Adrenal gland (tissue), 9 donors: ENCODE measurements at regions not wholly inside any gene's neighbourhood (a gene's known extent, or its start where the extent isn't known, plus 50 kb on each side); places are given as distances from the start of the nearest gene placed in this dataset.

Source experiments
- DNase-seq, 7 donors: peaks; one replicate each; pipeline ENCODE4 v3.0.0-alpha.2; 2019 to 2020
- H3K27ac ChIP-seq, 5 donors: fragments of 200-600 bp; sonication (generic) in 4 of 5; 1 replicate in 3 of 5; 2 replicates in 2 of 5; pipeline versions ENCODE4 v1.5.1 to v1.8.0; 2016 to 2020; ENCODE audit warnings: mild to moderate bottlenecking in 1 of 5
- H3K27me3 ChIP-seq: fragments of 200-600 bp; 2 replicates; pipeline ENCODE4 v1.8.0; 2021
- H3K36me3 ChIP-seq, 2 donors: fragments of 200-600 bp; replicated peaks in 1 of 2; 1 replicate in 1 of 2; 2 replicates in 1 of 2; pipeline versions ENCODE4 v1.5.1 to v1.8.0; 2018 to 2022
- H3K4me1 ChIP-seq, 2 donors: fragments of 200-600 bp; replicated peaks in 1 of 2; 1 replicate in 1 of 2; 2 replicates in 1 of 2; pipeline versions ENCODE4 v1.5.1 to v1.8.0; 2018 to 2021
- H3K4me3 ChIP-seq, 4 donors: fragments of 200-600 bp; sonication (generic) in 3 of 4; one replicate each; pipeline ENCODE4 v1.5.1; 2016 to 2018
- H3K9me3 ChIP-seq, 3 donors: fragments of 200-600 bp; sonication (generic) in 1 of 3; replicated peaks in 1 of 3; 1 replicate in 2 of 3; 2 replicates in 1 of 3; pipeline versions ENCODE4 v1.5.1 to v1.8.0; 2016 to 2021
- POLR2A ChIP-seq, 2 donors: fragments of 450-650 bp; IDR thresholded peaks; one replicate each; pipeline ENCODE4 v1.6.1; 2017; ENCODE audit warnings: antibody characterized with exemption in 2 of 2, mild to moderate bottlenecking in 2 of 2, moderate library complexity in 1 of 2
- WGBS, 4 donors: extraction: QIAGEN DNeasy Blood & Tissue Kit in 2 of 4; methylation state at CpG; one replicate each; pipeline versions ENCODE4 v1.1.5 to v1.1.7; 2013 to 2017; 5-methylcytosine and 5-hydroxymethylcytosine counted together
- intact Hi-C, 2 donors: fragments of 100-400 bp; cut with DNase I; formaldehyde crosslinking; loops; one replicate each; pipeline versions ENCODE4 v1.14.1 to v1.15.0; 2022 to 2023
- TF ChIP-seq, protein P1 (sequence below), 6 experiments: fragments of 450-650 bp in 4 of 6; fragments of 200-600 bp in 2 of 6; sonication (generic) in 1 of 6; IDR thresholded peaks; 1 replicate in 5 of 6; 2 replicates in 1 of 6; pipeline versions ENCODE4 v1.5.1 to v1.8.0; 2016 to 2021; ENCODE audit warnings: antibody characterized with exemption in 6 of 6, mild to moderate bottlenecking in 2 of 6, moderate library complexity in 1 of 6
- donor health status: healthy with polysubstance abuse.
- donor health status: Bipolar disorder and iron deficiency.
- donor health status: DM: yes; HTN: yes; CAD: no.
- donor health status: DM: no; HTN: no; CAD: no.
- donor health status: DM: no; HTN: no; CAD: no.

- DNase-seq: no peak
- no peak for TF ChIP-seq POLR2A (IDR thresholded peaks at IDR 0.05)
- TF ChIP-seq, protein P1, sequence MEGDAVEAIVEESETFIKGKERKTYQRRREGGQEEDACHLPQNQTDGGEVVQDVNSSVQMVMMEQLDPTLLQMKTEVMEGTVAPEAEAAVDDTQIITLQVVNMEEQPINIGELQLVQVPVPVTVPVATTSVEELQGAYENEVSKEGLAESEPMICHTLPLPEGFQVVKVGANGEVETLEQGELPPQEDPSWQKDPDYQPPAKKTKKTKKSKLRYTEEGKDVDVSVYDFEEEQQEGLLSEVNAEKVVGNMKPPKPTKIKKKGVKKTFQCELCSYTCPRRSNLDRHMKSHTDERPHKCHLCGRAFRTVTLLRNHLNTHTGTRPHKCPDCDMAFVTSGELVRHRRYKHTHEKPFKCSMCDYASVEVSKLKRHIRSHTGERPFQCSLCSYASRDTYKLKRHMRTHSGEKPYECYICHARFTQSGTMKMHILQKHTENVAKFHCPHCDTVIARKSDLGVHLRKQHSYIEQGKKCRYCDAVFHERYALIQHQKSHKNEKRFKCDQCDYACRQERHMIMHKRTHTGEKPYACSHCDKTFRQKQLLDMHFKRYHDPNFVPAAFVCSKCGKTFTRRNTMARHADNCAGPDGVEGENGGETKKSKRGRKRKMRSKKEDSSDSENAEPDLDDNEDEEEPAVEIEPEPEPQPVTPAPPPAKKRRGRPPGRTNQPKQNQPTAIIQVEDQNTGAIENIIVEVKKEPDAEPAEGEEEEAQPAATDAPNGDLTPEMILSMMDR (IDR thresholded peaks at IDR 0.05): no peak
- intact Hi-C loops: no loop called here
- Histone ChIP-seq H3K36me3 (no peaks in the 10 kb centered on the region), H3K9me3 (no peaks in the 10 kb centered on the region), H3K27me3 (no peaks in the 10 kb centered on the region), H3K27ac (no peak overlapping the region), H3K4me3 (no peak overlapping the region), H3K4me1 (no peaks in the 10 kb centered on the region)
- WGBS, 4 donors: 75 to 83% (median 79%) methylated on average over 5 of the region's 5 CpGs
These were observed 256.2 kb downstream of the TRAM1L1 start for GRCh38 chr4:116829187-116829586.

- no peak overlapping the region for H3K4me3 ChIP-seq
- no peaks in the 10 kb centered on the region for H3K27me3 ChIP-seq
- H3K36me3 ChIP-seq: no peaks in the 10 kb centered on the region
- no peaks in the 10 kb centered on the region for H3K4me1 ChIP-seq
- intact Hi-C loops: no loop called here
- WGBS, 4 donors: 79 to 85% (median 80%) methylated on average over 2 of the region's 2 CpGs
- DNase-seq: no peak
- no peak for TF ChIP-seq POLR2A (IDR thresholded peaks at IDR 0.05)
- TF ChIP-seq, protein P1 (IDR thresholded peaks at IDR 0.05): no peak
- H3K27ac ChIP-seq: no peak overlapping the region
- no peaks in the 10 kb centered on the region for H3K9me3 ChIP-seq
These were observed 261.2 kb downstream of the TRAM1L1 start for GRCh38 chr4:116824172-116824571.

DNA sequence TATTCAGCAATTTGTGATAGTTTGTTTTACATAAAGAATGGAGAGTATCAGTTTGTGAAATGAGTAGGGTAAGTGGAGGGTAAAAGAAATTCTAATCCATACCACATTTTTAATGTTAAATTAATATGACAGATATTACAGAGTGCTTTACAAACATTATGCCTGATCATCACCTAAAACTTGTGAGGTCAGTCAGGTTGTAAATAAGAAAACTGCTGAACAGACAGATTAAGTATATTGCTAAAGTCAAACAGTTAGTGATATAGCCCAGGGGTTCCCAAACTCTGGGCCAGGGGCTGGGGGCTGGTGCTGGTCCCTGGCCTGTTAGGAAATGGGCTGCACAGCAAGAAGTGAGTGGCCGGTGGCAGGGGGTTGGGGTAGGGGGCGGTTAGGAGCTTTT, 273.6 kb downstream of the TRAM1L1 start:
- intact Hi-C loops: no loop called here
- H3K4me1 ChIP-seq: no peaks in the 10 kb centered on the region
- H3K27me3 ChIP-seq: no peaks in the 10 kb centered on the region
- no peak for DNase-seq
- WGBS, 4 donors: 65 to 79% (median 72%) methylated on average over 2 of the region's 2 CpGs
- no peak for TF ChIP-seq POLR2A (IDR thresholded peaks at IDR 0.05)
- TF ChIP-seq, protein P1 (IDR thresholded peaks at IDR 0.05): no peak
- no peaks in the 10 kb centered on the region for H3K36me3 ChIP-seq
- H3K27ac ChIP-seq: no peak overlapping the region
- H3K4me3 ChIP-seq: no peak overlapping the region
- no peaks in the 10 kb centered on the region for H3K9me3 ChIP-seq

DNA sequence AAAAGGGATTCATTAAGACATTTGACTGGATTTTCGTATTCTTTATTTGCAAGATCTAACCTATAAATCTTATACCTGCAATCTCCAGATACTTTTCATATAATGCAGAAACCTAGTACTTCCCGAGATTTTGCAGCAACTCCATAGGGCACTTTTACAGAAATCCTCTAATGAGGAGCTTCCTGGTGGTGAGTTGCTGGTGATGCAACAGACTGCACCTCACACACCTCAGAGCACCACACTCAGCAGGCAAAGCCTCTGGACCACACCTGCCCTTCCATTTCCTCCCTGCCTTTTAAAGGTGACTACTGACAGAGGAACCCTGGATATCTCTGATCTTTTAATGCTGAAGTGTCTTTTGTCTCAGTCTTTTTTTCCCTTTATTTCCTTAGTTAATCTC, 289.4 kb downstream of the TRAM1L1 start:
- no peaks in the 10 kb centered on the region for H3K27me3 ChIP-seq
- no peaks in the 10 kb centered on the region for H3K36me3 ChIP-seq
- DNase-seq: no peak
- intact Hi-C loops: no loop called here
- no peaks in the 10 kb centered on the region for H3K4me1 ChIP-seq
- 69 to 78% (median 71%) methylated on average over 2 of the region's 2 CpGs for WGBS, 4 donors
- no peak for TF ChIP-seq POLR2A (IDR thresholded peaks at IDR 0.05)
- TF ChIP-seq, protein P1 (IDR thresholded peaks at IDR 0.05): no peak
- no peak overlapping the region for H3K4me3 ChIP-seq
- H3K9me3 ChIP-seq: no peaks in the 10 kb centered on the region
- no peak overlapping the region for H3K27ac ChIP-seq
